GM20000 (cell line): ENCODE measurements at regions not wholly inside any gene's neighbourhood (a gene's known extent, or its start where the extent isn't known, plus 50 kb on each side); places are given as distances from the start of the nearest gene placed in this dataset.

Experiments used
- DNase-seq: peaks from one replicate; pipeline ENCODE4 v3.0.0; 2012; ENCODE audit warnings: low spot score
- CTCF ChIP-seq: IDR thresholded peaks from 2 replicates; pipeline ENCODE4 v1.5.1; 2012; ENCODE audit warnings: mild to moderate bottlenecking, control low read depth; ENCODE audit errors: extremely low read depth, missing control alignments

DNA sequence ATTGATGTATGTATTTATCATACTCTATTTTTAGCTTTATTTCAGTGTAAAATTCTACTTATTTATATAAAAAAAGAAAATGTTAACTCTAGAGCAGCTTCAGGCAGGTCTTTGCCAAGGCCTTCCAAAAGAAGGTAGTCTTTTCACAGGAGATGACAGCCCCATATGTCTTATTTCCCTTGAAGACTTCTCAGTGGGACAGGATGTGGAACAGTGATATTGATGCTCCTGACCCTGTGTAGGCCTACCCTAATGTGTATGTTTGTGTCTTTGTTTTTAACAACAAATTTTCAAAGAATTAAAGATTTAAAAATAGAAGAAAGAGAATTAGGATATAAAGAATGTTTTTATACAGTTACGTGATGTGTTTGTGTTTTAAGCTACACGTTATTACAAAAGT, 1593.6 kb downstream of the AMY1C start:
- DNase-seq, result no peak
- TF ChIP-seq CTCF, result no peak

DNA sequence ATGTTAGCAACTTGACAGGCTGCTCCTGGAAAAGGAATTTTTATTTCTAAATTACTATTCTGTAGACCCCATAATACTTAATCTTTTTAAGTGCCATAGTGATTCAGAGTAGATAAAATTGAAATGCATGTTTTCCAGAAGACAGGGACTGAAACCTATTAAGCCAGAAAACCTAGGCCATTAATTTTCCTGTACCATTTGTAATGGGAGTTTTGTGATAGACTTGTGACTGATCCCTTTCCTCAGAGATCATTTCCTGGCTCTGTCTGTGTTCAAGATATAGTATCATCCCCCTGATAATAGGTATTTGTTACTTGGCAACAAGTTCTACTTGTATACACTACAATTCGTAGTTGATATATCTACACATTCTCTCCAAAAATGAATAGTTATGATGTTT, 1609.8 kb downstream of the AMY1C start:
- DNase-seq, result no peak
- TF ChIP-seq CTCF, result no peak

DNA sequence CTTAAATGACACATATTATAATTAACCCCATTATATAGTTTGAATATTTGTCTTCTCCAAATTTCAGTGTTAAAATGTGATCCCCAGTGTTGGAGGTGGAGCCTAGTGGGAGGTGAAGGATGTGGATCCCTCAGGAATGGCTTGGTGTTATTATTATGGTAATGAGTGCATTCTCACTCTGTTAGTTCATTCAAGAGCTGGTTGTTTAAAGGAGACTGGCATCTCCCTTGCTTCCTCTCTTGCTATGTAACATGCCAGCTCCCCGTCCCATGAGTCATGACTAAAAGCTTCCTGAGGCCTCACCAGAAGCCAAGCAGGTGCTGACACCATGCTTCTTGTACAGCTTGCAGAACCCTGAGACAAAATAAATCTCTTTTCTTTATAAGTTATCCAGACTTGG, 1612.7 kb downstream of the AMY1C start:
- TF ChIP-seq CTCF, result no peak

DNA sequence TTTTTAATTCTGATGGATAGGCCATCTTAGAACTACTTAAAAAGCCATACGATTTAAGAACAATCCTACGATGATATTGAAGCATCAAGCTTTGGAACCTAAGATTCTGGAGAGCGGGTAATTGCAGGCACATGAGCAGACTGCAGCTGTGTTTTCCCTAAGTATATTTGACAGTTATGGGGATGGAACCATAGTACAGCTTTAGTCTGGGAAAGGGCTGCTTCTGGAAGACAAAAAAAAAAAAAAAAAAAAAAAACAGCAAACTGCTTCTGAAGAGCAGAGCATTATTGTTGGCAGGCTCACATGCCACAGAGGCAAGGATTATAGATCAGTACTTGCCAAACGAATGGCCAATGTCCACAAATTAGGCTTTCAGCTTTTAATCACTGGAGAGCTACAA, 1618.7 kb downstream of the AMY1C start:
- no peak for DNase-seq
- no peak for TF ChIP-seq CTCF

More for the DNA sequence above, 1612.7 kb downstream of the AMY1C start:
- no peak for DNase-seq

- DNase-seq, result no peak
- no peak for TF ChIP-seq CTCF
Measured at GRCh38 chr1:105373681-105374080, 1624.0 kb downstream of the AMY1C start.

- no peak for TF ChIP-seq CTCF
- no peak for DNase-seq
Measured at GRCh38 chr1:105386489-105386888, 1636.8 kb downstream of the AMY1C start.

DNA sequence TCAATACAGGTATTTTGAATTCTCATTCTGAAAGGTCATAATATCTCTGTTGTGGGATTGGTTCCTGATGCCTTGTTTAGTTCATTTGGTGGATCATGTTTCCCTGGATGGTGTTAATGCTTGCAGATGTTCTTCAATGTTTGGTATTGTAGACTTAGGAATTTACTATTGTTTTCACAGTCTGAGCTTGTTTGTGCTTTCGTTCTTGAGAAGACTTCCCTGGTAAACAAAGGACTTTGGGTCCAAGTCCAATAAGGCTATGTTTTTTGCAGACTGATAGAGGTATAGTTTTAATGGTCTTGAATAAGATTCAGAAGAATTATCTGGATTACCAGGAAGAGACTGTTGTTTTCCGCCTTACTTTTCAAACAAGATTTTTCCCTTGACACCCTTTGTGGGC, 1646.3 kb downstream of the AMY1C start:
- no peak for TF ChIP-seq CTCF
- no peak for DNase-seq
